NCI-H146 treated with DMSO at 0.1 percent for 48 hours (cell line): ENCODE measurements at regions not wholly inside any gene's neighbourhood (a gene's known extent, or its start where the extent isn't known, plus 50 kb on each side); places are given as distances from the start of the nearest gene placed in this dataset.
"Not testable (repeated sequence)": the region's sequence is repeated elsewhere in the genome, so short reads cannot be mapped to it uniquely, and the experiment has no call there.

ENCODE experiments used
- DNase-seq: peaks from one replicate; lab custom pipeline; 2025; ENCODE audit not compliant: unreplicated experiment; lab: John Stamatoyannopoulos, UW

GRCh38 chr2:150371044-150371818 lies 116.2 kb downstream of the RND3 start:
- no peak for DNase-seq

- no peak for DNase-seq
Measured at GRCh38 chr2:150370561-150370960, 116.9 kb downstream of the RND3 start.

- no peak for DNase-seq
Measured at GRCh38 chr2:150369862-150370261, 117.6 kb downstream of the RND3 start.

GRCh38 chr2:150358468-150358807 lies 129.0 kb downstream of the RND3 start:
- peak; percentile 11 for DNase-seq

- DNase-seq, result peak; percentile 10
Measured at GRCh38 chr2:150357770-150358467, 129.5 kb downstream of the RND3 start.

GRCh38 chr2:150355440-150355839 lies 132.0 kb downstream of the RND3 start:
- no peak for DNase-seq

GRCh38 chr2:150353376-150353775 lies 134.1 kb downstream of the RND3 start:
- no peak for DNase-seq

GRCh38 chr2:150351922-150352321 lies 135.5 kb downstream of the RND3 start:
- no peak for DNase-seq

- DNase-seq, result no peak
Measured at GRCh38 chr2:150350500-150350899, 137.0 kb downstream of the RND3 start.

GRCh38 chr2:150346806-150347205 lies 140.7 kb downstream of the RND3 start:
- DNase-seq, result no peak

- DNase-seq, result no peak
Measured at GRCh38 chr2:150341982-150342680, 145.3 kb downstream of the RND3 start.

GRCh38 chr2:150339951-150340350 lies 147.5 kb downstream of the RND3 start:
- DNase-seq, result no peak

GRCh38 chr2:150339282-150339681 lies 148.2 kb downstream of the RND3 start:
- no peak for DNase-seq

- no peak for DNase-seq
Measured at GRCh38 chr2:150335596-150335995, 151.9 kb downstream of the RND3 start.

- no peak for DNase-seq
Measured at GRCh38 chr2:150332383-150332782, 155.1 kb downstream of the RND3 start.

GRCh38 chr2:150327564-150328489 lies 159.6 kb downstream of the RND3 start:
- peak; percentile 16 for DNase-seq

GRCh38 chr2:150325656-150326314 lies 161.7 kb downstream of the RND3 start:
- DNase-seq, result no peak

- not testable (repeated sequence) for DNase-seq
Measured at GRCh38 chr2:150323071-150323470, 164.4 kb downstream of the RND3 start.

- DNase-seq, result peak; percentile 45
Measured at GRCh38 chr2:150320608-150321007, 166.9 kb downstream of the RND3 start.
